HEK293 (cell line): ENCODE measurements at regions not wholly inside any gene's neighbourhood (a gene's known extent, or its start where the extent isn't known, plus 50 kb on each side); places are given as distances from the start of the nearest gene placed in this dataset.

Source experiments
- BCL11A ChIP-seq: fragments of 450-650 bp; formaldehyde crosslinking; IDR thresholded peaks from 2 replicates; pipeline ENCODE4 v1.5.1; 2016; ENCODE audit warnings: low read depth, missing biosample characterization, missing genetic modification characterization
- FEZF1 ChIP-seq: fragments of 450-650 bp; formaldehyde crosslinking; IDR thresholded peaks from 2 replicates; pipeline ENCODE4 v1.5.1; 2016; ENCODE audit warnings: missing biosample characterization, missing genetic modification characterization
- KLF7 ChIP-seq: fragments of 450-650 bp; formaldehyde crosslinking; IDR thresholded peaks from 2 replicates; pipeline ENCODE4 v1.5.1; 2016; ENCODE audit warnings: missing biosample characterization, missing genetic modification characterization, borderline replicate concordance
- OSR2 ChIP-seq: fragments of 450-650 bp; formaldehyde crosslinking; IDR thresholded peaks from 2 replicates; pipeline ENCODE4 v1.5.1; 2016; ENCODE audit warnings: missing biosample characterization, missing genetic modification characterization
- PRDM1 ChIP-seq: fragments of 450-650 bp; formaldehyde crosslinking; IDR thresholded peaks from 2 replicates; pipeline ENCODE4; 2016; ENCODE audit warnings: missing biosample characterization, missing genetic modification characterization
- REPIN1 ChIP-seq: fragments of 450-650 bp; formaldehyde crosslinking; IDR thresholded peaks from 2 replicates; pipeline ENCODE4 v1.5.1; 2017; ENCODE audit warnings: missing biosample characterization, missing genetic modification characterization, low read depth
- SCRT2 ChIP-seq: fragments of 450-650 bp; formaldehyde crosslinking; IDR thresholded peaks from 2 replicates; pipeline ENCODE4 v1.5.1; 2016; ENCODE audit warnings: missing biosample characterization, missing genetic modification characterization
- SETDB1 ChIP-seq: IDR thresholded peaks from one replicate; pipeline ENCODE4 v1.6.1; 2017; ENCODE audit warnings: mild to moderate bottlenecking, low read length, moderate library complexity, mixed read lengths; ENCODE audit not compliant: insufficient read length
- ZBTB7A ChIP-seq: fragments of 450-650 bp; formaldehyde crosslinking; IDR thresholded peaks from 2 replicates; pipeline ENCODE4 v1.5.1; 2016; ENCODE audit warnings: low read depth, missing biosample characterization, missing genetic modification characterization
- ZNF121 ChIP-seq: fragments of 450-650 bp; formaldehyde crosslinking; IDR thresholded peaks from 2 replicates; pipeline ENCODE4 v1.5.1; 2016; ENCODE audit warnings: missing biosample characterization, missing genetic modification characterization
- ZNF157 ChIP-seq: fragments of 450-650 bp; formaldehyde crosslinking; IDR thresholded peaks from 2 replicates; pipeline ENCODE4 v1.5.1; 2016; ENCODE audit warnings: missing biosample characterization, missing genetic modification characterization
- ZNF16 ChIP-seq: fragments of 450-650 bp; formaldehyde crosslinking; IDR thresholded peaks from 2 replicates; pipeline ENCODE4 v1.5.1; 2016; ENCODE audit warnings: low read depth, missing biosample characterization, missing genetic modification characterization
- ZNF169 ChIP-seq: fragments of 450-650 bp; formaldehyde crosslinking; IDR thresholded peaks from 2 replicates; pipeline ENCODE4 v1.5.1; 2016; ENCODE audit warnings: missing biosample characterization, missing genetic modification characterization
- ZNF174 ChIP-seq: fragments of 450-650 bp; formaldehyde crosslinking; IDR thresholded peaks from 2 replicates; pipeline ENCODE4 v1.5.0; 2017; ENCODE audit warnings: missing biosample characterization, mild to moderate bottlenecking, missing genetic modification characterization
- ZNF19 ChIP-seq: fragments of 450-650 bp; formaldehyde crosslinking; IDR thresholded peaks from 2 replicates; pipeline ENCODE4; 2016; ENCODE audit warnings: missing biosample characterization, missing genetic modification characterization, low read depth
- ZNF214 ChIP-seq: fragments of 450-650 bp; formaldehyde crosslinking; IDR thresholded peaks from 2 replicates; pipeline ENCODE4 v1.5.1; 2017; ENCODE audit warnings: missing biosample characterization, mild to moderate bottlenecking, missing genetic modification characterization, borderline replicate concordance
- ZNF324 ChIP-seq: fragments of 450-650 bp; formaldehyde crosslinking; IDR thresholded peaks from 2 replicates; pipeline ENCODE4 v1.5.1; 2016; ENCODE audit warnings: missing biosample characterization, missing genetic modification characterization
- ZNF391 ChIP-seq: fragments of 450-650 bp; formaldehyde crosslinking; IDR thresholded peaks from 2 replicates; pipeline ENCODE4 v1.5.1; 2016; ENCODE audit warnings: low read depth, missing biosample characterization, missing genetic modification characterization, borderline replicate concordance
- ZNF501 ChIP-seq: fragments of 450-650 bp; formaldehyde crosslinking; IDR thresholded peaks from 2 replicates; pipeline ENCODE4 v1.5.1; 2016; ENCODE audit warnings: missing biosample characterization, missing genetic modification characterization
- ZNF530 ChIP-seq: fragments of 450-650 bp; formaldehyde crosslinking; IDR thresholded peaks from 2 replicates; pipeline ENCODE4 v1.5.1; 2016; ENCODE audit warnings: low read depth, missing biosample characterization, missing genetic modification characterization
- ZNF558 ChIP-seq: fragments of 450-650 bp; formaldehyde crosslinking; IDR thresholded peaks from 2 replicates; pipeline ENCODE4 v1.5.1; 2016; ENCODE audit warnings: missing biosample characterization, missing genetic modification characterization
- ZNF560 ChIP-seq: fragments of 450-650 bp; formaldehyde crosslinking; IDR thresholded peaks from 2 replicates; pipeline ENCODE4 v1.5.1; 2017; ENCODE audit warnings: missing biosample characterization, missing genetic modification characterization, borderline replicate concordance
- ZNF768 ChIP-seq: fragments of 450-650 bp; formaldehyde crosslinking; IDR thresholded peaks from 2 replicates; pipeline ENCODE4 v1.5.1; 2018; ENCODE audit warnings: missing biosample characterization, mild to moderate bottlenecking, missing genetic modification characterization
- TF ChIP-seq, protein P1 (sequence below): fragments of 450-650 bp; formaldehyde crosslinking; IDR thresholded peaks from 2 replicates; pipeline ENCODE4 v1.5.1; 2016; ENCODE audit warnings: missing biosample characterization, missing genetic modification characterization, borderline replicate concordance
- TF ChIP-seq, protein P2 (sequence below): fragments of 450-650 bp; formaldehyde crosslinking; IDR thresholded peaks from 2 replicates; pipeline ENCODE4 v1.5.1; 2016; ENCODE audit warnings: missing biosample characterization, missing genetic modification characterization
- TF ChIP-seq, protein P3 (sequence below): fragments of 450-650 bp; IDR thresholded peaks from 2 replicates; pipeline ENCODE4 v1.5.1; 2018; ENCODE audit warnings: missing biosample characterization, mild to moderate bottlenecking, missing genetic modification characterization
- TF ChIP-seq, protein P4 (sequence below): fragments of 450-650 bp; formaldehyde crosslinking; IDR thresholded peaks from 2 replicates; pipeline ENCODE4 v1.5.1; 2017; ENCODE audit warnings: missing biosample characterization, missing genetic modification characterization

DNA sequence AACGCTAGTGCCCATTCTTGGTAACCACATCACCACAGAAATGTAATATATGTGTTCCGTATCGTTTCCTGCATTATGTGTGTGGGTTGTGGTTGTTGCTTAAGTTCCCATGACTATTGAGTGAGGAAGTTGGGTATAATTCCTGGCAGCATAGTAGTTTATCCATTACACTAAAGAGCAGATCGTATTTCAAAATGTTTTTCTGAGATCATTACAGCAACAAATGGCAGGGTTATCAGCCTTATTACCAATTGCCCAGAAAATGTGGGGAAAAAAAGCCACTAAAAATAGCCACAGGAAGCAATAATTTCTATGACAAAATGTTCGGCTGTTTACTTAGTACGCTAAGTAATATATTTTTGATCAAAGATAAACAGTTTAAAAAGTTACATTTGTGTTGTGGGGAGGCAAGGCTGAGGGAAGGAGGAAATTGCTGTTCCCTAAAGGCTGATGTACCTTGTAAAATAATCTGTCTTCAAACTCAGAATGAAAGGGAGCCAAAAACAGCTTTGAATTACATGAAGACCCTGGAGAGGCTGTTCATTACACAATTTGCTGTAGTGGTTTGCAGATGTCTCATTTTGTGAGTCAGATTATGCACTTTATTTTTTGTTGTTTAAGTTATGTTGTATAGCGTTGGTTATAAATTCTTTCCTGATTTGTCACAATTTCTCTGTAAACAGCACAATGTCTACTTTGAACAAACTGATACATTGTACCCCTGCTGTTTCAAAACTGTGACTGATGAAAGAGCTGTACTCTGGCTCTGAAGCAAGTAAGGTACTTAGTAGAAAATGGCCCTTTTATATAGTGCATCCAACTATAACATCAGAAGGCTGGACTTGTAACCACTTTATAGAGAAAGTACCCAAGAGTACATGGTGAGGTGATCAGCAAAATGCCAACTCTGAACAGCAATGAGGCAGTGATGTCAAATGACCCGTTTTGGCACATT is 1028.5 kb downstream of the NR2F1-AS1 start (continued):
- TF ChIP-seq, protein P1, sequence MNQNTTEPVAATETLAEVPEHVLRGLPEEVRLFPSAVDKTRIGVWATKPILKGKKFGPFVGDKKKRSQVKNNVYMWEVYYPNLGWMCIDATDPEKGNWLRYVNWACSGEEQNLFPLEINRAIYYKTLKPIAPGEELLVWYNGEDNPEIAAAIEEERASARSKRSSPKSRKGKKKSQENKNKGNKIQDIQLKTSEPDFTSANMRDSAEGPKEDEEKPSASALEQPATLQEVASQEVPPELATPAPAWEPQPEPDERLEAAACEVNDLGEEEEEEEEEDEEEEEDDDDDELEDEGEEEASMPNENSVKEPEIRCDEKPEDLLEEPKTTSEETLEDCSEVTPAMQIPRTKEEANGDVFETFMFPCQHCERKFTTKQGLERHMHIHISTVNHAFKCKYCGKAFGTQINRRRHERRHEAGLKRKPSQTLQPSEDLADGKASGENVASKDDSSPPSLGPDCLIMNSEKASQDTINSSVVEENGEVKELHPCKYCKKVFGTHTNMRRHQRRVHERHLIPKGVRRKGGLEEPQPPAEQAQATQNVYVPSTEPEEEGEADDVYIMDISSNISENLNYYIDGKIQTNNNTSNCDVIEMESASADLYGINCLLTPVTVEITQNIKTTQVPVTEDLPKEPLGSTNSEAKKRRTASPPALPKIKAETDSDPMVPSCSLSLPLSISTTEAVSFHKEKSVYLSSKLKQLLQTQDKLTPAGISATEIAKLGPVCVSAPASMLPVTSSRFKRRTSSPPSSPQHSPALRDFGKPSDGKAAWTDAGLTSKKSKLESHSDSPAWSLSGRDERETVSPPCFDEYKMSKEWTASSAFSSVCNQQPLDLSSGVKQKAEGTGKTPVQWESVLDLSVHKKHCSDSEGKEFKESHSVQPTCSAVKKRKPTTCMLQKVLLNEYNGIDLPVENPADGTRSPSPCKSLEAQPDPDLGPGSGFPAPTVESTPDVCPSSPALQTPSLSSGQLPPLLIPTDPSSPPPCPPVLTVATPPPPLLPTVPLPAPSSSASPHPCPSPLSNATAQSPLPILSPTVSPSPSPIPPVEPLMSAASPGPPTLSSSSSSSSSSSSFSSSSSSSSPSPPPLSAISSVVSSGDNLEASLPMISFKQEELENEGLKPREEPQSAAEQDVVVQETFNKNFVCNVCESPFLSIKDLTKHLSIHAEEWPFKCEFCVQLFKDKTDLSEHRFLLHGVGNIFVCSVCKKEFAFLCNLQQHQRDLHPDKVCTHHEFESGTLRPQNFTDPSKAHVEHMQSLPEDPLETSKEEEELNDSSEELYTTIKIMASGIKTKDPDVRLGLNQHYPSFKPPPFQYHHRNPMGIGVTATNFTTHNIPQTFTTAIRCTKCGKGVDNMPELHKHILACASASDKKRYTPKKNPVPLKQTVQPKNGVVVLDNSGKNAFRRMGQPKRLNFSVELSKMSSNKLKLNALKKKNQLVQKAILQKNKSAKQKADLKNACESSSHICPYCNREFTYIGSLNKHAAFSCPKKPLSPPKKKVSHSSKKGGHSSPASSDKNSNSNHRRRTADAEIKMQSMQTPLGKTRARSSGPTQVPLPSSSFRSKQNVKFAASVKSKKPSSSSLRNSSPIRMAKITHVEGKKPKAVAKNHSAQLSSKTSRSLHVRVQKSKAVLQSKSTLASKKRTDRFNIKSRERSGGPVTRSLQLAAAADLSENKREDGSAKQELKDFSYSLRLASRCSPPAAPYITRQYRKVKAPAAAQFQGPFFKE (tag by site-specific recombination), result no peak
- TF ChIP-seq ZNF174 (tag by site-specific recombination) (peak; percentile 94; the same call in 1 of the 2 replicates), ZNF324 (tag by site-specific recombination) (peak; percentile 80), ZNF391 (tag by site-specific recombination) (peak; percentile 91), ZNF530 (tag by site-specific recombination) (no peak), ZNF169 (tag by site-specific recombination) (no peak), SETDB1 (peak; percentile 71), ZNF558 (tag by site-specific recombination) (peak; percentile 86), ZNF19 (tag by site-specific recombination) (peak; percentile 69; the same call in 1 of the 2 replicates), ZNF501 (tag by site-specific recombination) (peak; percentile 93), ZNF121 (tag by site-specific recombination) (peak; percentile 50; the same call in 1 of the 2 replicates), PRDM1 (tag by site-specific recombination) (no peak), ZNF768 (0 out of 2 replicates have a peak, but pooled peaks have one; percentile 7), ZNF16 (no peak), ZNF214 (tag by site-specific recombination) (no peak), SCRT2 (peak; percentile 99), KLF7 (peak; percentile 96), REPIN1 (tag by site-specific recombination) (no peak), BCL11A (tag by site-specific recombination) (peak; percentile 98), OSR2 (peak; percentile 99), FEZF1 (tag by site-specific recombination) (peak; percentile 99), ZNF157 (no peak), ZNF560 (tag by site-specific recombination) (no peak), ZBTB7A (tag by site-specific recombination) (no peak; the same call in 1 of the 2 replicates)
- TF ChIP-seq, protein P2, sequence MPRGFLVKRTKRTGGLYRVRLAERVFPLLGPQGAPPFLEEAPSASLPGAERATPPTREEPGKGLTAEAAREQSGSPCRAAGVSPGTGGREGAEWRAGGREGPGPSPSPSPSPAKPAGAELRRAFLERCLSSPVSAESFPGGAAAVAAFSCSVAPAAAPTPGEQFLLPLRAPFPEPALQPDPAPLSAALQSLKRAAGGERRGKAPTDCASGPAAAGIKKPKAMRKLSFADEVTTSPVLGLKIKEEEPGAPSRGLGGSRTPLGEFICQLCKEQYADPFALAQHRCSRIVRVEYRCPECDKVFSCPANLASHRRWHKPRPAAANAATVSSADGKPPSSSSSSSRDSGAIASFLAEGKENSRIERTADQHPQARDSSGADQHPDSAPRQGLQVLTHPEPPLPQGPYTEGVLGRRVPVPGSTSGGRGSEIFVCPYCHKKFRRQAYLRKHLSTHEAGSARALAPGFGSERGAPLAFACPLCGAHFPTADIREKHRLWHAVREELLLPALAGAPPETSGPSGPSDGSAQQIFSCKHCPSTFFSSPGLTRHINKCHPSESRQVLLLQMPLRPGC (tag by site-specific recombination), result peak; percentile 98
- TF ChIP-seq, protein P3, sequence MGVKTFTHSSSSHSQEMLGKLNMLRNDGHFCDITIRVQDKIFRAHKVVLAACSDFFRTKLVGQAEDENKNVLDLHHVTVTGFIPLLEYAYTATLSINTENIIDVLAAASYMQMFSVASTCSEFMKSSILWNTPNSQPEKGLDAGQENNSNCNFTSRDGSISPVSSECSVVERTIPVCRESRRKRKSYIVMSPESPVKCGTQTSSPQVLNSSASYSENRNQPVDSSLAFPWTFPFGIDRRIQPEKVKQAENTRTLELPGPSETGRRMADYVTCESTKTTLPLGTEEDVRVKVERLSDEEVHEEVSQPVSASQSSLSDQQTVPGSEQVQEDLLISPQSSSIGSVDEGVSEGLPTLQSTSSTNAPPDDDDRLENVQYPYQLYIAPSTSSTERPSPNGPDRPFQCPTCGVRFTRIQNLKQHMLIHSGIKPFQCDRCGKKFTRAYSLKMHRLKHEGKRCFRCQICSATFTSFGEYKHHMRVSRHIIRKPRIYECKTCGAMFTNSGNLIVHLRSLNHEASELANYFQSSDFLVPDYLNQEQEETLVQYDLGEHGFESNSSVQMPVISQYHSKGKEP (tag by site-specific recombination), result peak; percentile 92
- TF ChIP-seq, protein P4, sequence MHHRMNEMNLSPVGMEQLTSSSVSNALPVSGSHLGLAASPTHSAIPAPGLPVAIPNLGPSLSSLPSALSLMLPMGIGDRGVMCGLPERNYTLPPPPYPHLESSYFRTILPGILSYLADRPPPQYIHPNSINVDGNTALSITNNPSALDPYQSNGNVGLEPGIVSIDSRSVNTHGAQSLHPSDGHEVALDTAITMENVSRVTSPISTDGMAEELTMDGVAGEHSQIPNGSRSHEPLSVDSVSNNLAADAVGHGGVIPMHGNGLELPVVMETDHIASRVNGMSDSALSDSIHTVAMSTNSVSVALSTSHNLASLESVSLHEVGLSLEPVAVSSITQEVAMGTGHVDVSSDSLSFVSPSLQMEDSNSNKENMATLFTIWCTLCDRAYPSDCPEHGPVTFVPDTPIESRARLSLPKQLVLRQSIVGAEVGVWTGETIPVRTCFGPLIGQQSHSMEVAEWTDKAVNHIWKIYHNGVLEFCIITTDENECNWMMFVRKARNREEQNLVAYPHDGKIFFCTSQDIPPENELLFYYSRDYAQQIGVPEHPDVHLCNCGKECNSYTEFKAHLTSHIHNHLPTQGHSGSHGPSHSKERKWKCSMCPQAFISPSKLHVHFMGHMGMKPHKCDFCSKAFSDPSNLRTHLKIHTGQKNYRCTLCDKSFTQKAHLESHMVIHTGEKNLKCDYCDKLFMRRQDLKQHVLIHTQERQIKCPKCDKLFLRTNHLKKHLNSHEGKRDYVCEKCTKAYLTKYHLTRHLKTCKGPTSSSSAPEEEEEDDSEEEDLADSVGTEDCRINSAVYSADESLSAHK (tag by site-specific recombination), result peak; percentile 95
